HG02938 (cell line): ENCODE measurements at regions not wholly inside any gene's neighbourhood (a gene's known extent, or its start where the extent isn't known, plus 50 kb on each side); places are given as distances from the start of the nearest gene placed in this dataset.
"Not testable (repeated sequence)": the region's sequence is repeated elsewhere in the genome, so short reads cannot be mapped to it uniquely, and the experiment has no call there.

ENCODE experiments used
- ATAC-seq: cut with Tn5 transposase; IDR thresholded peaks from one replicate; pipeline ENCODE4 v1.9.1; 2021; ENCODE audit warnings: mild to moderate bottlenecking, moderate library complexity; ENCODE audit not compliant: unreplicated experiment

- no peak for ATAC-seq
Measured at GRCh38 chr1:157235307-157235706, 97.1 kb upstream of the ETV3 start.

GRCh38 chr1:157234705-157235273 is 96.6 kb upstream of the ETV3 start:
- ATAC-seq, result no peak

- peak; percentile 72 for ATAC-seq
Measured at GRCh38 chr1:157233131-157233530, 94.9 kb upstream of the ETV3 start.

- ATAC-seq, result no peak
Measured at GRCh38 chr1:157231846-157232525, 93.8 kb upstream of the ETV3 start.

GRCh38 chr1:157230500-157230899 is 92.3 kb upstream of the ETV3 start:
- no peak for ATAC-seq

- ATAC-seq, result no peak
Measured at GRCh38 chr1:157227700-157228099, 89.5 kb upstream of the ETV3 start.

GRCh38 chr1:157226739-157227138 is 88.5 kb upstream of the ETV3 start:
- no peak for ATAC-seq

- no peak for ATAC-seq
Measured at GRCh38 chr1:157219600-157219999, 81.4 kb upstream of the ETV3 start.

- no peak for ATAC-seq
Measured at GRCh38 chr1:157219182-157219581, 81.0 kb upstream of the ETV3 start.

- no peak for ATAC-seq
Measured at GRCh38 chr1:157218671-157219070, 80.5 kb upstream of the ETV3 start.

GRCh38 chr1:157217486-157217885 is 79.3 kb upstream of the ETV3 start:
- no peak for ATAC-seq

- no peak for ATAC-seq
Measured at GRCh38 chr1:157213836-157214235, 75.6 kb upstream of the ETV3 start.

GRCh38 chr1:157209514-157209913 is 71.3 kb upstream of the ETV3 start:
- ATAC-seq, result no peak

GRCh38 chr1:157205982-157206381 is 67.8 kb upstream of the ETV3 start:
- ATAC-seq, result not testable (repeated sequence)

- no peak for ATAC-seq
Measured at GRCh38 chr1:157203166-157203565, 65.0 kb upstream of the ETV3 start.

- no peak for ATAC-seq
Measured at GRCh38 chr1:157202331-157202730, 64.1 kb upstream of the ETV3 start.

- ATAC-seq, result no peak
Measured at GRCh38 chr1:157201767-157202166, 63.6 kb upstream of the ETV3 start.

- ATAC-seq, result no peak
Measured at GRCh38 chr1:157200451-157200850, 62.3 kb upstream of the ETV3 start.

- ATAC-seq, result no peak
Measured at GRCh38 chr1:157199421-157199755, 61.2 kb upstream of the ETV3 start.

- no peak for ATAC-seq
Measured at GRCh38 chr1:157198619-157199420, 60.6 kb upstream of the ETV3 start.

GRCh38 chr1:157197906-157198435 is 59.8 kb upstream of the ETV3 start:
- ATAC-seq, result no peak
